A549 (cell line): ENCODE measurements at regions not wholly inside any gene's neighbourhood (a gene's known extent, or its start where the extent isn't known, plus 50 kb on each side); places are given as distances from the start of the nearest gene placed in this dataset.

Experiments used
- EP300 ChIP-seq, 2 experiments: fragments of >200 bp; sonication (Bioruptor Twin); formaldehyde crosslinking; IDR thresholded peaks; 2 replicates in 1 of 2; 3 replicates in 1 of 2; pipeline ENCODE4 v1.6.1; 2016 to 2017
- FOSL2 ChIP-seq, 2 experiments: fragments of 450-650 bp in 1 of 2; fragments of >200 bp in 1 of 2; sonication (Bioruptor Twin) in 1 of 2; formaldehyde crosslinking; IDR thresholded peaks; 2 replicates each; pipeline versions ENCODE4 v1.5.0 to v1.6.1; 2016 to 2020; ENCODE audit warnings: mild to moderate bottlenecking in 1 of 2, moderate library complexity in 1 of 2
- HOXA7 ChIP-seq: fragments of 250-450 bp; sonication (Bioruptor Pico); IDR thresholded peaks from 2 replicates; pipeline ENCODE4 v1.5.0; 2020; ENCODE audit warnings: mild to moderate bottlenecking, moderate library complexity
- KDM1A ChIP-seq: fragments of 200-600 bp; sonication (generic); IDR thresholded peaks from 2 replicates; pipeline ENCODE4 v1.6.1; 2016; ENCODE audit warnings: low read depth, mild to moderate bottlenecking
- POLR2A ChIP-seq: IDR thresholded peaks from 2 replicates; pipeline ENCODE4 v1.6.1; 2012; ENCODE audit warnings: mild to moderate bottlenecking, low read length
- POLR2AphosphoS2 ChIP-seq: conservative IDR thresholded peaks from 2 replicates; pipeline ENCODE4 v1.6.1; 2012; ENCODE audit warnings: low read length, improper control_type of control experiment, inconsistent platforms
- RAD21 ChIP-seq, 2 experiments: fragments of >200 bp in 1 of 2; sonication (Bioruptor Twin) in 1 of 2; formaldehyde crosslinking in 1 of 2; IDR thresholded peaks in 1 of 2; conservative IDR thresholded peaks in 1 of 2; 2 replicates in 1 of 2; 3 replicates in 1 of 2; pipeline ENCODE4 v1.6.1; 2012 to 2018; ENCODE audit warnings: inconsistent platforms in 1 of 2
- SREBF2 ChIP-seq: fragments of 450-650 bp; IDR thresholded peaks from 2 replicates; pipeline ENCODE4 v1.6.1; 2014; ENCODE audit warnings: mild to moderate bottlenecking, moderate library complexity
- TF ChIP-seq, protein P1 (sequence below): fragments of >200 bp; sonication (Bioruptor Twin); formaldehyde crosslinking; IDR thresholded peaks from 3 replicates; pipeline ENCODE4 v1.5.1; 2016
- TF ChIP-seq, protein P2 (sequence below): IDR thresholded peaks from 2 replicates; pipeline ENCODE4 v1.6.1; 2012
- TF ChIP-seq, protein P3 (sequence below): IDR thresholded peaks from 2 replicates; pipeline ENCODE4 v1.6.1; 2012

DNA sequence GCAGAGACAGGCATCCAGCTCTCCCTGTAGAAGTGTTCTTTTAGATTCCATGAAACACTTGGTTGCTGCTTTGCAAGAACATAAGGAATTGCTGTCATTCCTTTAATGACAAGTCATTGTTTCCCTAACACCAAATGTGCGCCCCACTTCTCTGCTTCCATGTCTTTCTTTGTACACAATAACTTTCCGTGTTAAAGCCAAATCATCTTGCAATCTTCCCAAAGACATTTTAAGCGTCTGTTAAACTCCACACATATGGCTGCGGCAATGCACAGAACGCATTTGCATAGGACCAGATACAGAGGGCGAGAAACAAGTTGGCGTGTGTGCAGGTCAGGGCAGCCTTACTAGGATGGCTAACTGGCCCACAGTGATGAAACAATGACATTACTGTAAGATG lies 399.3 kb upstream of the PRKCQ start:
- TF ChIP-seq KDM1A: no peak
- no peak for TF ChIP-seq FOSL2 (IDR thresholded peaks at IDR 0.05)
- no peak for TF ChIP-seq FOSL2 (CRISPR knock-in tag; IDR thresholded peaks at IDR 0.05)
- TF ChIP-seq, protein P1, sequence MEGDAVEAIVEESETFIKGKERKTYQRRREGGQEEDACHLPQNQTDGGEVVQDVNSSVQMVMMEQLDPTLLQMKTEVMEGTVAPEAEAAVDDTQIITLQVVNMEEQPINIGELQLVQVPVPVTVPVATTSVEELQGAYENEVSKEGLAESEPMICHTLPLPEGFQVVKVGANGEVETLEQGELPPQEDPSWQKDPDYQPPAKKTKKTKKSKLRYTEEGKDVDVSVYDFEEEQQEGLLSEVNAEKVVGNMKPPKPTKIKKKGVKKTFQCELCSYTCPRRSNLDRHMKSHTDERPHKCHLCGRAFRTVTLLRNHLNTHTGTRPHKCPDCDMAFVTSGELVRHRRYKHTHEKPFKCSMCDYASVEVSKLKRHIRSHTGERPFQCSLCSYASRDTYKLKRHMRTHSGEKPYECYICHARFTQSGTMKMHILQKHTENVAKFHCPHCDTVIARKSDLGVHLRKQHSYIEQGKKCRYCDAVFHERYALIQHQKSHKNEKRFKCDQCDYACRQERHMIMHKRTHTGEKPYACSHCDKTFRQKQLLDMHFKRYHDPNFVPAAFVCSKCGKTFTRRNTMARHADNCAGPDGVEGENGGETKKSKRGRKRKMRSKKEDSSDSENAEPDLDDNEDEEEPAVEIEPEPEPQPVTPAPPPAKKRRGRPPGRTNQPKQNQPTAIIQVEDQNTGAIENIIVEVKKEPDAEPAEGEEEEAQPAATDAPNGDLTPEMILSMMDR: no peak
- no peak for TF ChIP-seq POLR2A
- no peak for TF ChIP-seq POLR2AphosphoS2
- no peak for TF ChIP-seq SREBF2
- TF ChIP-seq HOXA7 (CRISPR knock-in tag): no peak
- TF ChIP-seq, protein P2, sequence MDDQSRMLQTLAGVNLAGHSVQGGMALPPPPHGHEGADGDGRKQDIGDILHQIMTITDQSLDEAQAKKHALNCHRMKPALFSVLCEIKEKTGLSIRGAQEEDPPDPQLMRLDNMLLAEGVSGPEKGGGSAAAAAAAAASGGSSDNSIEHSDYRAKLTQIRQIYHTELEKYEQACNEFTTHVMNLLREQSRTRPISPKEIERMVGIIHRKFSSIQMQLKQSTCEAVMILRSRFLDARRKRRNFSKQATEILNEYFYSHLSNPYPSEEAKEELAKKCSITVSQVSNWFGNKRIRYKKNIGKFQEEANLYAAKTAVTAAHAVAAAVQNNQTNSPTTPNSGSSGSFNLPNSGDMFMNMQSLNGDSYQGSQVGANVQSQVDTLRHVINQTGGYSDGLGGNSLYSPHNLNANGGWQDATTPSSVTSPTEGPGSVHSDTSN: no peak
- TF ChIP-seq RAD21 (conservative IDR thresholded peaks at IDR 0.05 in 1 of 2, IDR thresholded peaks at IDR 0.05 in 1 of 2): no peak
- TF ChIP-seq, protein P3, sequence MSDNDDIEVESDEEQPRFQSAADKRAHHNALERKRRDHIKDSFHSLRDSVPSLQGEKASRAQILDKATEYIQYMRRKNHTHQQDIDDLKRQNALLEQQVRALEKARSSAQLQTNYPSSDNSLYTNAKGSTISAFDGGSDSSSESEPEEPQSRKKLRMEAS: no peak
- TF ChIP-seq EP300 (IDR thresholded peaks at IDR 0.05): no peak
